HEK293 (cell line): ENCODE measurements at regions not wholly inside any gene's neighbourhood (a gene's known extent, or its start where the extent isn't known, plus 50 kb on each side); places are given as distances from the start of the nearest gene placed in this dataset.

Experiments used
- CTCF ChIA-PET: fragments of 350-600 bp; formaldehyde crosslinking; extraction: SDS; loops from one replicate; lab custom pipeline; 2021; ENCODE audit warnings: antibody characterized with exemption; lab: Yijun Ruan, JAX
- POLR2A ChIA-PET: fragments of 300-600 bp; formaldehyde crosslinking; extraction: SDS; loops from one replicate; lab custom pipeline; 2020; ENCODE audit warnings: antibody characterized with exemption, inconsistent platforms; lab: Yijun Ruan, JAX
- H3K27ac ChIP-seq: fragments of 200-500 bp; sonication (Bioruptor generic); 2 replicates; pipeline ENCODE4 v1.5.1; 2014; ENCODE audit warnings: low read depth, low read length, control low read depth, inconsistent platforms; ENCODE audit errors: extremely low read depth
- H3K36me3 ChIP-seq, 2 experiments: fragments of 200-500 bp in 1 of 2; sonication (Bioruptor generic) in 1 of 2; 1 replicate in 1 of 2; 2 replicates in 1 of 2; pipeline ENCODE4 v1.5.1; 2014 to 2017; ENCODE audit warnings: inconsistent platforms in 2 of 2, low read length in 2 of 2; ENCODE audit not compliant: control insufficient read depth in 2 of 2, insufficient read depth in 1 of 2
- H3K4me1 ChIP-seq: fragments of 200-500 bp; sonication (Bioruptor generic); 2 replicates; pipeline ENCODE4 v1.5.1; 2014; ENCODE audit warnings: mild to moderate bottlenecking, low read length, inconsistent platforms; ENCODE audit not compliant: control insufficient read depth, insufficient read depth
- H3K4me3 ChIP-seq: 2 replicates; pipeline ENCODE4 v1.5.1; 2011; ENCODE audit warnings: low read depth, mild to moderate bottlenecking, control low read depth, low read length, moderate library complexity
- H3K9me3 ChIP-seq: fragments of 200-500 bp; sonication (Bioruptor generic); 2 replicates; pipeline ENCODE4 v1.5.1; 2014; ENCODE audit warnings: low read depth, low read length, inconsistent platforms; ENCODE audit not compliant: control insufficient read depth, insufficient read depth
- BCL6B ChIP-seq: fragments of 450-650 bp; formaldehyde crosslinking; IDR thresholded peaks from 2 replicates; pipeline ENCODE4 v1.5.1; 2017; ENCODE audit warnings: missing biosample characterization, missing genetic modification characterization
- EGR2 ChIP-seq: fragments of 450-650 bp; formaldehyde crosslinking; IDR thresholded peaks from 2 replicates; pipeline ENCODE4 v1.5.1; 2016; ENCODE audit warnings: low read depth, missing biosample characterization, missing genetic modification characterization
- ELK4 ChIP-seq: IDR thresholded peaks from 2 replicates; pipeline ENCODE4 v1.6.1; 2011; ENCODE audit warnings: mild to moderate bottlenecking, low read depth, low read length, borderline replicate concordance
- GLI2 ChIP-seq: fragments of 450-650 bp; formaldehyde crosslinking; IDR thresholded peaks from 2 replicates; pipeline ENCODE4; 2017; ENCODE audit warnings: missing biosample characterization, missing genetic modification characterization, low read depth, borderline replicate concordance
- GLI4 ChIP-seq: fragments of 450-650 bp; formaldehyde crosslinking; IDR thresholded peaks from 2 replicates; pipeline ENCODE4 v1.5.1; 2016; ENCODE audit warnings: missing biosample characterization, missing genetic modification characterization
- GLIS1 ChIP-seq: fragments of 450-650 bp; formaldehyde crosslinking; IDR thresholded peaks from 2 replicates; pipeline ENCODE4 v1.5.1; 2016; ENCODE audit warnings: missing biosample characterization, missing genetic modification characterization
- SCRT2 ChIP-seq: fragments of 450-650 bp; formaldehyde crosslinking; IDR thresholded peaks from 2 replicates; pipeline ENCODE4 v1.5.1; 2016; ENCODE audit warnings: missing biosample characterization, missing genetic modification characterization
- ZBTB7A ChIP-seq: fragments of 450-650 bp; formaldehyde crosslinking; IDR thresholded peaks from 2 replicates; pipeline ENCODE4 v1.5.1; 2016; ENCODE audit warnings: low read depth, missing biosample characterization, missing genetic modification characterization
- ZFP41 ChIP-seq: fragments of 450-650 bp; formaldehyde crosslinking; IDR thresholded peaks from 2 replicates; pipeline ENCODE4 v1.5.1; 2016; ENCODE audit warnings: missing biosample characterization, missing genetic modification characterization, borderline replicate concordance
- ZNF146 ChIP-seq: fragments of 450-650 bp; formaldehyde crosslinking; IDR thresholded peaks from 2 replicates; pipeline ENCODE4 v1.5.1; 2016; ENCODE audit warnings: missing biosample characterization, missing genetic modification characterization
- ZNF248 ChIP-seq: fragments of 450-650 bp; formaldehyde crosslinking; IDR thresholded peaks from 2 replicates; pipeline ENCODE4 v1.5.1; 2017; ENCODE audit warnings: missing biosample characterization, missing genetic modification characterization
- ZNF350 ChIP-seq: fragments of 450-650 bp; formaldehyde crosslinking; IDR thresholded peaks from 2 replicates; pipeline ENCODE4 v1.5.0; 2017; ENCODE audit warnings: missing biosample characterization, mild to moderate bottlenecking, missing genetic modification characterization
- ZNF501 ChIP-seq: fragments of 450-650 bp; formaldehyde crosslinking; IDR thresholded peaks from 2 replicates; pipeline ENCODE4 v1.5.1; 2016; ENCODE audit warnings: missing biosample characterization, missing genetic modification characterization
- ZNF530 ChIP-seq: fragments of 450-650 bp; formaldehyde crosslinking; IDR thresholded peaks from 2 replicates; pipeline ENCODE4 v1.5.1; 2016; ENCODE audit warnings: low read depth, missing biosample characterization, missing genetic modification characterization
- ZNF558 ChIP-seq: fragments of 450-650 bp; formaldehyde crosslinking; IDR thresholded peaks from 2 replicates; pipeline ENCODE4 v1.5.1; 2016; ENCODE audit warnings: missing biosample characterization, missing genetic modification characterization
- ZNF560 ChIP-seq: fragments of 450-650 bp; formaldehyde crosslinking; IDR thresholded peaks from 2 replicates; pipeline ENCODE4 v1.5.1; 2017; ENCODE audit warnings: missing biosample characterization, missing genetic modification characterization, borderline replicate concordance
- ZNF580 ChIP-seq: fragments of 450-650 bp; formaldehyde crosslinking; IDR thresholded peaks from 2 replicates; pipeline ENCODE4 v1.5.1; 2016; ENCODE audit warnings: missing biosample characterization, missing genetic modification characterization
- ZNF585B ChIP-seq: fragments of 450-650 bp; formaldehyde crosslinking; IDR thresholded peaks from 2 replicates; pipeline ENCODE4 v1.5.1; 2016; ENCODE audit warnings: missing biosample characterization, missing genetic modification characterization
- ZNF610 ChIP-seq: fragments of 450-650 bp; formaldehyde crosslinking; IDR thresholded peaks from 2 replicates; pipeline ENCODE4 v1.5.1; 2016; ENCODE audit warnings: missing biosample characterization, missing genetic modification characterization, borderline replicate concordance
- ZNF626 ChIP-seq: fragments of 450-650 bp; sonication (Bioruptor Pico); formaldehyde crosslinking; IDR thresholded peaks from 2 replicates; pipeline ENCODE4 v1.5.1; 2018; ENCODE audit warnings: missing biosample characterization, missing genetic modification characterization, inconsistent platforms
- ZNF701 ChIP-seq: fragments of 450-650 bp; formaldehyde crosslinking; IDR thresholded peaks from 2 replicates; pipeline ENCODE4 v1.5.1; 2016; ENCODE audit warnings: missing biosample characterization, missing genetic modification characterization
- ZNF785 ChIP-seq: fragments of 450-650 bp; formaldehyde crosslinking; IDR thresholded peaks from 2 replicates; pipeline ENCODE4 v1.5.1; 2016; ENCODE audit warnings: missing biosample characterization, missing genetic modification characterization
- ZNF843 ChIP-seq: fragments of 450-650 bp; formaldehyde crosslinking; IDR thresholded peaks from 2 replicates; pipeline ENCODE4 v1.5.1; 2016; ENCODE audit warnings: missing biosample characterization, missing genetic modification characterization
- ZSCAN23 ChIP-seq: fragments of 450-650 bp; formaldehyde crosslinking; IDR thresholded peaks from 2 replicates; pipeline ENCODE4 v1.5.1; 2016; ENCODE audit warnings: missing biosample characterization, missing genetic modification characterization
- TF ChIP-seq, protein P1 (sequence below): fragments of 450-650 bp; formaldehyde crosslinking; IDR thresholded peaks from 2 replicates; pipeline ENCODE4 v1.5.0; 2017; ENCODE audit warnings: missing biosample characterization, missing genetic modification characterization, borderline replicate concordance
- TF ChIP-seq, protein P2 (sequence below): fragments of 450-650 bp; formaldehyde crosslinking; IDR thresholded peaks from 2 replicates; pipeline ENCODE4 v1.5.1; 2016; ENCODE audit warnings: missing biosample characterization, missing genetic modification characterization
- TF ChIP-seq, protein P3 (sequence below): fragments of 450-650 bp; formaldehyde crosslinking; IDR thresholded peaks from 2 replicates; pipeline ENCODE4 v1.5.1; 2017; ENCODE audit warnings: missing biosample characterization, missing genetic modification characterization

DNA sequence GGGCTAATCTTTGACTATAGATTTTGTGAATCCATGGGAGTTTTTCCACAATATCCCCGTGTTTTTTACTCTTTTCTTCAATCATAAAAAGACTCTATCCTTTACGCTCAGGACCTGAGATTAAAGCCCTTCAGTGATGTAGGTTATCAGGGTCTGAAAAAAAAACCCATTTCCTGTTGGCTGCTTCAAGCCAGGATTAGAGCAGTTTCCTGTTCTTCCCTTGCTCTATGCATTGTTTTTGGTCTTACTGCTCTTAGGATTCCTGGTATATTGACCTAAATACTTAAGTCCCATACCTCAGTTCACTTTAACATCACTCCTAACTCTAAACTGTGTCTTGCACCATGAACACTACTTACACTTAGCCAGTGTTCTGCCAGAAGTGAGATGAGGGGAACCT lies 319.3 kb upstream of the CHD1 start:
- TF ChIP-seq GLI4 (tag by site-specific recombination) (no peak), BCL6B (tag by site-specific recombination) (no peak), ZBTB7A (no peak), ZNF350 (tag by site-specific recombination) (no peak), ZSCAN23 (tag by site-specific recombination) (no peak), ZNF610 (no peak), SCRT2 (tag by site-specific recombination) (no peak), EGR2 (tag by site-specific recombination) (no peak), ZNF560 (no peak), GLI2 (no peak), ZNF701 (no peak), ZNF248 (tag by site-specific recombination) (no peak), ZFP41 (tag by site-specific recombination) (no peak), ZNF580 (tag by site-specific recombination) (no peak), ZNF530 (tag by site-specific recombination) (no peak), ZNF843 (tag by site-specific recombination) (no peak), ELK4 (no peak), ZNF585B (tag by site-specific recombination) (no peak)
- TF ChIP-seq, protein P1, sequence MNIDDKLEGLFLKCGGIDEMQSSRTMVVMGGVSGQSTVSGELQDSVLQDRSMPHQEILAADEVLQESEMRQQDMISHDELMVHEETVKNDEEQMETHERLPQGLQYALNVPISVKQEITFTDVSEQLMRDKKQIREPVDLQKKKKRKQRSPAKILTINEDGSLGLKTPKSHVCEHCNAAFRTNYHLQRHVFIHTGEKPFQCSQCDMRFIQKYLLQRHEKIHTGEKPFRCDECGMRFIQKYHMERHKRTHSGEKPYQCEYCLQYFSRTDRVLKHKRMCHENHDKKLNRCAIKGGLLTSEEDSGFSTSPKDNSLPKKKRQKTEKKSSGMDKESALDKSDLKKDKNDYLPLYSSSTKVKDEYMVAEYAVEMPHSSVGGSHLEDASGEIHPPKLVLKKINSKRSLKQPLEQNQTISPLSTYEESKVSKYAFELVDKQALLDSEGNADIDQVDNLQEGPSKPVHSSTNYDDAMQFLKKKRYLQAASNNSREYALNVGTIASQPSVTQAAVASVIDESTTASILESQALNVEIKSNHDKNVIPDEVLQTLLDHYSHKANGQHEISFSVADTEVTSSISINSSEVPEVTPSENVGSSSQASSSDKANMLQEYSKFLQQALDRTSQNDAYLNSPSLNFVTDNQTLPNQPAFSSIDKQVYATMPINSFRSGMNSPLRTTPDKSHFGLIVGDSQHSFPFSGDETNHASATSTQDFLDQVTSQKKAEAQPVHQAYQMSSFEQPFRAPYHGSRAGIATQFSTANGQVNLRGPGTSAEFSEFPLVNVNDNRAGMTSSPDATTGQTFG (tag by site-specific recombination), result no peak
- TF ChIP-seq, protein P2, sequence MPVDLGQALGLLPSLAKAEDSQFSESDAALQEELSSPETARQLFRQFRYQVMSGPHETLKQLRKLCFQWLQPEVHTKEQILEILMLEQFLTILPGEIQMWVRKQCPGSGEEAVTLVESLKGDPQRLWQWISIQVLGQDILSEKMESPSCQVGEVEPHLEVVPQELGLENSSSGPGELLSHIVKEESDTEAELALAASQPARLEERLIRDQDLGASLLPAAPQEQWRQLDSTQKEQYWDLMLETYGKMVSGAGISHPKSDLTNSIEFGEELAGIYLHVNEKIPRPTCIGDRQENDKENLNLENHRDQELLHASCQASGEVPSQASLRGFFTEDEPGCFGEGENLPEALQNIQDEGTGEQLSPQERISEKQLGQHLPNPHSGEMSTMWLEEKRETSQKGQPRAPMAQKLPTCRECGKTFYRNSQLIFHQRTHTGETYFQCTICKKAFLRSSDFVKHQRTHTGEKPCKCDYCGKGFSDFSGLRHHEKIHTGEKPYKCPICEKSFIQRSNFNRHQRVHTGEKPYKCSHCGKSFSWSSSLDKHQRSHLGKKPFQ, result no peak
- H3K36me3 ChIP-seq, result no peaks in the 10 kb centered on the region
- no peaks in the 10 kb centered on the region for H3K9me3 ChIP-seq
- no peak overlapping the region for H3K4me3 ChIP-seq
- CTCF ChIA-PET, result no interaction called here
- no peak overlapping the region for H3K27ac ChIP-seq
- POLR2A ChIA-PET, result no interaction called here
- H3K4me1 ChIP-seq, result no peaks in the 10 kb centered on the region

DNA sequence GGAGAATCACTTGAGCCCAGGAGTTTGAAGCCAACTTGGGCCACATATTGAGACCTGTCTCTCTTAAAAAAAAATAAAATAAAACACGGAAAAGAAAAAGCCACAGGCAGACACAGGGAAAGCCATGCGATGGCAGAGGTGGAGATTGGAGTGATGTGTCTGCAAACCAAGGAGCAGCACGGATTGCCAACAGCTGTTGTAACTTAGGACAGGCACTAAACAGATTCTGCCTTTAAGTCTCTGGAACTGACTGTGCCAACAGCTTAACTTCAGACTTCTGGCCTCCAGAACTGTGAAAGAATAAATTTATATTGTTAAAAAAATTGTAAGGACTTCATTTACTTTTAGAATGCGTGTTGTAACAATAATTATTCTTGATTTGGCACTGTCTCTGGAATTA lies 318.5 kb upstream of the CHD1 start:
- POLR2A ChIA-PET, result no interaction called here
- Histone ChIP-seq H3K36me3 (no peaks in the 10 kb centered on the region), H3K27ac (no peak overlapping the region), H3K4me3 (no peak overlapping the region), H3K4me1 (no peaks in the 10 kb centered on the region), H3K9me3 (no peaks in the 10 kb centered on the region)
- CTCF ChIA-PET, result no interaction called here
- TF ChIP-seq ZNF558 (no peak), ZNF626 (tag by site-specific recombination) (no peak), ZNF146 (tag by site-specific recombination) (no peak), GLI4 (tag by site-specific recombination) (no peak), ZNF785 (tag by site-specific recombination) (no peak), ZNF501 (tag by site-specific recombination) (no peak), GLIS1 (tag by site-specific recombination) (no peak)
- TF ChIP-seq, protein P3, sequence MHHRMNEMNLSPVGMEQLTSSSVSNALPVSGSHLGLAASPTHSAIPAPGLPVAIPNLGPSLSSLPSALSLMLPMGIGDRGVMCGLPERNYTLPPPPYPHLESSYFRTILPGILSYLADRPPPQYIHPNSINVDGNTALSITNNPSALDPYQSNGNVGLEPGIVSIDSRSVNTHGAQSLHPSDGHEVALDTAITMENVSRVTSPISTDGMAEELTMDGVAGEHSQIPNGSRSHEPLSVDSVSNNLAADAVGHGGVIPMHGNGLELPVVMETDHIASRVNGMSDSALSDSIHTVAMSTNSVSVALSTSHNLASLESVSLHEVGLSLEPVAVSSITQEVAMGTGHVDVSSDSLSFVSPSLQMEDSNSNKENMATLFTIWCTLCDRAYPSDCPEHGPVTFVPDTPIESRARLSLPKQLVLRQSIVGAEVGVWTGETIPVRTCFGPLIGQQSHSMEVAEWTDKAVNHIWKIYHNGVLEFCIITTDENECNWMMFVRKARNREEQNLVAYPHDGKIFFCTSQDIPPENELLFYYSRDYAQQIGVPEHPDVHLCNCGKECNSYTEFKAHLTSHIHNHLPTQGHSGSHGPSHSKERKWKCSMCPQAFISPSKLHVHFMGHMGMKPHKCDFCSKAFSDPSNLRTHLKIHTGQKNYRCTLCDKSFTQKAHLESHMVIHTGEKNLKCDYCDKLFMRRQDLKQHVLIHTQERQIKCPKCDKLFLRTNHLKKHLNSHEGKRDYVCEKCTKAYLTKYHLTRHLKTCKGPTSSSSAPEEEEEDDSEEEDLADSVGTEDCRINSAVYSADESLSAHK (tag by site-specific recombination), result no peak
- TF ChIP-seq, protein P2, result no peak
